K562 (cell line): ENCODE measurements at regions not wholly inside any gene's neighbourhood (a gene's known extent, or its start where the extent isn't known, plus 50 kb on each side); places are given as distances from the start of the nearest gene placed in this dataset.

Experiments
- CTCF ChIP-seq, 3 experiments: IDR thresholded peaks in 2 of 3; conservative IDR thresholded peaks in 1 of 3; 2 replicates each; pipeline ENCODE4 v1.5.1; 2011 to 2012; ENCODE audit warnings: low read length in 3 of 3, mild to moderate bottlenecking in 3 of 3, control low read depth in 2 of 3, improper control_type of control experiment in 1 of 3, inconsistent platforms in 1 of 3, low read depth in 1 of 3, mixed read lengths in 1 of 3, moderate library complexity in 1 of 3; ENCODE audit not compliant: insufficient read depth in 2 of 3
- NFRKB ChIP-seq: fragments of 450-650 bp; IDR thresholded peaks from 2 replicates; pipeline ENCODE4 v1.6.1; 2016; ENCODE audit warnings: low read depth
- TGIF2 ChIP-seq: sonication (generic); formaldehyde crosslinking; IDR thresholded peaks from 2 replicates; pipeline ENCODE4 v1.8.1; 2022; ENCODE audit warnings: mild to moderate bottlenecking, missing genetic modification reagents, moderate library complexity

GRCh38 chr2:234271338-234271737 lies 220.8 kb downstream of the SPP2 start:
- TF ChIP-seq TGIF2 (no peak), NFRKB (no peak), CTCF (IDR thresholded peaks at IDR 0.05 in 2 of 3, conservative IDR thresholded peaks at IDR 0.05 in 1 of 3; ENCODE audit: insufficient read depth in 2 of 3, low read depth in 1 of 3, low read length in 3 of 3) (no peak)
